ENCODE measurements at regions not wholly inside any gene's neighbourhood (a gene's known extent, or its start where the extent isn't known, plus 50 kb on each side); places are given as distances from the start of the nearest gene placed in this dataset.

- Histone ChIP-seq H3K27me3 (no peaks in the 10 kb centered on the region), H3K9me3 (no peaks in the 10 kb centered on the region), H3K36me3 (no peaks in the 10 kb centered on the region), H3K27ac (replicated peaks in 1 of 4) (no peak overlapping the region), H3K4me3 (no peak overlapping the region), H3K4me1 (peaks cover 0 to 7% (median 5%) of the 10 kb centered on the region in 4 donors)
- 100% methylated on average over 3 of the region's 3 CpGs for WGBS
- no peak for DNase-seq (ENCODE audit: extremely low spot score)
- intact Hi-C loops (cut with DNase I): no loop called here
- TF ChIP-seq CTCF (IDR thresholded peaks at IDR 0.05) (no peak), POLR2AphosphoS5 (IDR thresholded peaks at IDR 0.05) (no peak)
Measured at GRCh38 chr6:14786008-14786407, 459.9 kb upstream of the JARID2 start.

GRCh38 chr6:14786455-14786854 lies 459.4 kb upstream of the JARID2 start:
- Histone ChIP-seq H3K9me3 (no peaks in the 10 kb centered on the region), H3K4me3 (no peak overlapping the region), H3K4me1 (peaks cover 0 to 10% (median 9%) of the 10 kb centered on the region in 4 donors), H3K27me3 (no peaks in the 10 kb centered on the region), H3K27ac (replicated peaks in 1 of 4) (no peak overlapping the region), H3K36me3 (no peaks in the 10 kb centered on the region)
- no peak for TF ChIP-seq CTCF (IDR thresholded peaks at IDR 0.05)
- no peak for TF ChIP-seq EP300 (IDR thresholded peaks at IDR 0.05)
- TF ChIP-seq POLR2AphosphoS5 (IDR thresholded peaks at IDR 0.05): no peak
- TF ChIP-seq POLR2A (IDR thresholded peaks at IDR 0.05; ENCODE audit: low read depth): no peak
- intact Hi-C loops (cut with DNase I): no loop called here
- no peak for DNase-seq (ENCODE audit: extremely low spot score)
- 90% methylated on average over 3 of the region's 3 CpGs for WGBS

- H3K27ac ChIP-seq (replicated peaks in 1 of 4): no peak overlapping the region
- H3K9me3 ChIP-seq: no peaks in the 10 kb centered on the region
- DNase-seq (ENCODE audit: extremely low spot score): no peak
- H3K27me3 ChIP-seq: no peaks in the 10 kb centered on the region
- 97% methylated on average over 2 of the region's 2 CpGs for WGBS
- H3K4me3 ChIP-seq: no peak overlapping the region
- peaks cover 0 to 15% (median 11%) of the 10 kb centered on the region in 4 donors for H3K4me1 ChIP-seq
- TF ChIP-seq POLR2A (IDR thresholded peaks at IDR 0.05; ENCODE audit: low read depth) (no peak), CTCF (IDR thresholded peaks at IDR 0.05) (no peak), POLR2AphosphoS5 (IDR thresholded peaks at IDR 0.05) (no peak), EP300 (IDR thresholded peaks at IDR 0.05) (no peak)
- H3K36me3 ChIP-seq: no peaks in the 10 kb centered on the region
- intact Hi-C loops (cut with DNase I): no loop called here
Measured at GRCh38 chr6:14787250-14787649, 458.6 kb upstream of the JARID2 start.

- no peaks in the 10 kb centered on the region for H3K27me3 ChIP-seq
- intact Hi-C loops (cut with DNase I): no loop called here
- peaks cover 0 to 15% (median 11%) of the 10 kb centered on the region in 4 donors for H3K4me1 ChIP-seq
- no peak for TF ChIP-seq CTCF (IDR thresholded peaks at IDR 0.05)
- no peak for TF ChIP-seq POLR2A (IDR thresholded peaks at IDR 0.05; ENCODE audit: low read depth)
- TF ChIP-seq POLR2AphosphoS5 (IDR thresholded peaks at IDR 0.05): no peak
- TF ChIP-seq EP300 (IDR thresholded peaks at IDR 0.05): no peak
- WGBS: 97% methylated on average over 2 of the region's 2 CpGs
- DNase-seq (ENCODE audit: extremely low spot score): no peak
- H3K4me3 ChIP-seq: no peak overlapping the region
- no peaks in the 10 kb centered on the region for H3K36me3 ChIP-seq
- no peaks in the 10 kb centered on the region for H3K9me3 ChIP-seq
- H3K27ac ChIP-seq (replicated peaks in 1 of 4): no peak overlapping the region
Measured at GRCh38 chr6:14787677-14788076, 458.2 kb upstream of the JARID2 start.

- Histone ChIP-seq H3K36me3 (no peaks in the 10 kb centered on the region), H3K27me3 (no peaks in the 10 kb centered on the region), H3K27ac (replicated peaks in 1 of 4) (no peak overlapping the region), H3K9me3 (no peaks in the 10 kb centered on the region), H3K4me3 (no peak overlapping the region), H3K4me1 (peaks cover 0 to 15% (median 11%) of the 10 kb centered on the region in 4 donors)
- 81% methylated on average over 4 of the region's 4 CpGs for WGBS
- intact Hi-C loops (cut with DNase I): no loop called here
- DNase-seq (ENCODE audit: extremely low spot score): no peak
- TF ChIP-seq POLR2A (IDR thresholded peaks at IDR 0.05; ENCODE audit: low read depth) (no peak), CTCF (IDR thresholded peaks at IDR 0.05) (no peak), EP300 (IDR thresholded peaks at IDR 0.05) (no peak), POLR2AphosphoS5 (IDR thresholded peaks at IDR 0.05) (no peak)
Measured at GRCh38 chr6:14789996-14790395, 455.9 kb upstream of the JARID2 start.
